GM12891 (cell line): ENCODE measurements at regions not wholly inside any gene's neighbourhood (a gene's known extent, or its start where the extent isn't known, plus 50 kb on each side); places are given as distances from the start of the nearest gene placed in this dataset.

Experiments
- PAX5 ChIP-seq: IDR thresholded peaks from 2 replicates; pipeline ENCODE4 v1.6.1; 2011; ENCODE audit warnings: low read length, moderate library complexity, mild to moderate bottlenecking; ENCODE audit not compliant: insufficient read depth, severe bottlenecking
- POLR2A ChIP-seq: IDR thresholded peaks from 2 replicates; pipeline ENCODE4 v1.6.1; 2011; ENCODE audit warnings: low read depth, low read length, control low read depth
- POLR2AphosphoS5 ChIP-seq: IDR thresholded peaks from 2 replicates; pipeline ENCODE4 v1.6.1; 2011; ENCODE audit warnings: low read depth, low read length, control low read depth
- POU2F2 ChIP-seq: IDR thresholded peaks from 2 replicates; pipeline ENCODE4 v1.6.1; 2011; ENCODE audit warnings: low read depth, mild to moderate bottlenecking, control low read depth, low read length, moderate library complexity
- SPI1 ChIP-seq: IDR thresholded peaks from 2 replicates; pipeline ENCODE4 v1.6.1; 2011; ENCODE audit warnings: low read depth, low read length, control low read depth
- TAF1 ChIP-seq: IDR thresholded peaks from 2 replicates; pipeline ENCODE4 v1.6.1; 2011; ENCODE audit warnings: low read depth, low read length, control low read depth

DNA sequence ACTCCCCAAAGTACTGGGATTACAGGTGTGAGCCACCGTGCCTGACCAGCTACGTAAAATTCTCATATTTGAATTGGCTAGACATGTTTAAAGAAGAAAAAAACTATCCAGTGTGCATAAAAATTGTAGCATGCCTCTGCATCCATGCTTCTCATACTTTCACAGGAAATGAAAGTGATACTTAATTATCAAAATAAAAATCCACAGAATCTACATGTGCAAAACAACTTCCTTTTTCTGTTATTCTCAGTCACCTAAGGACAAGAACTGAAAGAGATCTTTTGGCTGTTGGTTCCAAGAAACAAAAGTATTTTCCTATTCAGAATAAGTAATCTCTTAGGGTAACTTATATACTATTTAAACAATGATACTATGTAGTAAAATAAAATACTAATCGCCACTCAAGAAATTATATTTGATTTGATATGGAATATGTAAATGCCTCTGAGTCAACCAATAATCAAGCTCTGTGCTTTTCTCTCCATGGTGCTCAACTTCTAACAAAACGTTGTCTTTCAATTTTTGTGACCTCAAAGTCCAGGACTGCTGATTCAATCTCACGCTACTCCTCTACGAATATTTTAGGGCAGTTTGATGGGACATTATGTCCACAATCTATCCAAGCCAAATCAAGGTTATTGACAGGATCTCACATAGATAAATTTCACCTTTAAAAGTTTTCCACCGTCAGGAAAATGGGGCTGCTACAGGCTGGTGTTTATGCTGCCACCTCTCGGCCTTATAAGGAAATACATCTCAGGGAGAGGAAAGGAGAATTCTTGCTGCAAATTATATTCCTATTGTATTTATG is 102.7 kb downstream of the ZNF281 start:
- TF ChIP-seq POLR2AphosphoS5 (no peak), POLR2A (no peak), POU2F2 (no peak), TAF1 (no peak), SPI1 (peak; percentile 36; the same call in 1 of the 2 replicates), PAX5 (no peak)
